WERI-Rb-1 (cell line): ENCODE measurements at regions not wholly inside any gene's neighbourhood (a gene's known extent, or its start where the extent isn't known, plus 50 kb on each side); places are given as distances from the start of the nearest gene placed in this dataset.

Experiments
- DNase-seq: peaks from one replicate; pipeline ENCODE4 v3.0.0-alpha.2; 2020
- H3K27ac ChIP-seq: fragments of 250-450 bp; sonication (Bioruptor Pico); 2 replicates; pipeline ENCODE4 v1.5.1; 2020; ENCODE audit warnings: mild to moderate bottlenecking, moderate library complexity
- H3K27me3 ChIP-seq: fragments of 250-450 bp; sonication (Bioruptor Pico); 2 replicates; pipeline ENCODE4 v1.5.1; 2021; ENCODE audit warnings: mild to moderate bottlenecking, low read depth, moderate library complexity; ENCODE audit not compliant: insufficient read depth, severe bottlenecking
- H3K36me3 ChIP-seq: fragments of 250-450 bp; sonication (Bioruptor Pico); 2 replicates; pipeline ENCODE4 v1.5.1; 2020; ENCODE audit warnings: mild to moderate bottlenecking, moderate library complexity
- H3K4me3 ChIP-seq: 2 replicates; pipeline ENCODE4 v1.5.1; 2011; ENCODE audit warnings: low read depth, mild to moderate bottlenecking, control low read depth, low read length
- H3K9me3 ChIP-seq: fragments of 250-450 bp; sonication (Bioruptor Pico); 2 replicates; pipeline ENCODE4 v1.5.1; 2021; ENCODE audit warnings: mild to moderate bottlenecking, moderate library complexity; ENCODE audit not compliant: severe bottlenecking
- TF ChIP-seq, protein P1 (sequence below): IDR thresholded peaks from 2 replicates; pipeline ENCODE4 v1.5.1; 2011; ENCODE audit warnings: low read depth, mild to moderate bottlenecking, control low read depth, inconsistent platforms, low read length

DNA sequence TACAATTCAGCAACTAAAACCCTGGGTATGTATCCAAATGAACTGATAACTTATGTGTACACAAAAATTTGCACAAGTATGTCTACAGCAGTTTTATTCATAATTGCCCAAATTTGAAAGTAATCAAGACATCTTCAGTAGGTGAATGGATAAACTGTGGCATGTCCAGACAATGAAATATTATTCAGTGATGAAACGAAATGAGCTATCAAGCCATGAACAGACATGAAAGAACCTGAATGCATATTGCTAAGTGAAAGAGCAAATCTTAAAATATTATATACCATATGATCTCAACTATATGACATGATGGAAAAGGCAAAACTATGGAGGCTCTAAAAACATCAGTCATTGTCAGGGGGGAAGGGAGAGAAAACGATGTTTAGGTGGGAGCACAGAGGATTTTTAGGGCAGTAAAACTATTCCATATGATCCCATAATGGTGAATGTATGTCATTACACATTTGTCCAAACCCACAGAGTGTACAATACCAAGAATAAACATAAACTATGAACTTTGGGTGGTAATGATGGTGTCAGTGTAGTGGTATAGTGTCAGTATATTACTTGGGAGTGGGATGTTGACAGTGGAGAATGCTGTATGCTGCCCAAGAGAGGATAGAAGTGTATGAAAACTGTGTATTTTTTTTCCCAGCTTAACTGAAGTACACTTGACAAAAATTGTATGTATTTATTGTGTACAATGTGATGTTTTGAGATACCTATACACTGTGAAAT, 92.8 kb upstream of the PPP2R5A start:
- Histone ChIP-seq H3K27me3 (no peaks in the 10 kb centered on the region), H3K4me3 (no peak overlapping the region), H3K9me3 (no peaks in the 10 kb centered on the region), H3K36me3 (no peaks in the 10 kb centered on the region), H3K27ac (no peak overlapping the region)
- TF ChIP-seq, protein P1, sequence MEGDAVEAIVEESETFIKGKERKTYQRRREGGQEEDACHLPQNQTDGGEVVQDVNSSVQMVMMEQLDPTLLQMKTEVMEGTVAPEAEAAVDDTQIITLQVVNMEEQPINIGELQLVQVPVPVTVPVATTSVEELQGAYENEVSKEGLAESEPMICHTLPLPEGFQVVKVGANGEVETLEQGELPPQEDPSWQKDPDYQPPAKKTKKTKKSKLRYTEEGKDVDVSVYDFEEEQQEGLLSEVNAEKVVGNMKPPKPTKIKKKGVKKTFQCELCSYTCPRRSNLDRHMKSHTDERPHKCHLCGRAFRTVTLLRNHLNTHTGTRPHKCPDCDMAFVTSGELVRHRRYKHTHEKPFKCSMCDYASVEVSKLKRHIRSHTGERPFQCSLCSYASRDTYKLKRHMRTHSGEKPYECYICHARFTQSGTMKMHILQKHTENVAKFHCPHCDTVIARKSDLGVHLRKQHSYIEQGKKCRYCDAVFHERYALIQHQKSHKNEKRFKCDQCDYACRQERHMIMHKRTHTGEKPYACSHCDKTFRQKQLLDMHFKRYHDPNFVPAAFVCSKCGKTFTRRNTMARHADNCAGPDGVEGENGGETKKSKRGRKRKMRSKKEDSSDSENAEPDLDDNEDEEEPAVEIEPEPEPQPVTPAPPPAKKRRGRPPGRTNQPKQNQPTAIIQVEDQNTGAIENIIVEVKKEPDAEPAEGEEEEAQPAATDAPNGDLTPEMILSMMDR = no peak
- no peak for DNase-seq

DNA sequence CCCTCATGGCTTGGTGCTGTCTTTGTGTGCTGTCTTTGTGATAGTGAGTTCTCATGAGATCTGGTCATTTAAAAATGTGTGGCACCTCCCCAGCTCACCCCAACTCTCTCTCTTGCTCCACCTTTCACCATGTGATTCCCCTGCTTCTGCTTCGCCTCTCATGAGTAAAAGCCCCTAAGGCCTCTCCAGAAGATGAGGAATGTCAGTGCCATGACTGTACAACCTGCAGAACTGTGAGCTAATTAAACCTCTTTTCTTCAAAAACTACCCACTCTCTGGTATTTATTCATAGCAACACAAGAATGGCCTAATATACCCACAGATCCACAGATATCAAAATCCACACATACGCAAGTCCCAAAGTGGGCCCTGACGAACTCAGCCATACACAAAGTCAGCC, 88.9 kb upstream of the PPP2R5A start:
- no peaks in the 10 kb centered on the region for H3K27me3 ChIP-seq
- TF ChIP-seq, protein P1 = no peak
- H3K4me3 ChIP-seq = no peak overlapping the region
- no peak overlapping the region for H3K27ac ChIP-seq
- DNase-seq = no peak
- H3K9me3 ChIP-seq = peaks cover 3% of the 10 kb centered on the region
- no peaks in the 10 kb centered on the region for H3K36me3 ChIP-seq

DNA sequence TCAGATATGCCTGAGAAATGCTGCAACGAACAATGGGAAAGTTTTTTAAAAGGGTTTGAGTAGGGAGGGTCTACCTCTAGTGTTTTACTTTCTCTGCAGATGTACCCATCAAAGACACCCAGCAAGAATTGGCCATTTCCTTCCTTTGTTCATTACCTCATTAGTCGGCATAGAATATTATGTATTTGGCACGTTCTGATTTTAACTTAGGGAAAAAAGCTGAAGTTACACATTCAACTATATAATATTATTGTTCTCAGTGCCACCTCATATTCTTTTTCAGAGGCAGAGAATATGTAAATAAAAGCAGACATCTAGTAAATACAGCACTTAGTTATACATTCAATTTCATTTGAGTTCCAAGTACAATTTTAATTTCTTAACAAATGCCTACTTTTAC, 83.7 kb upstream of the PPP2R5A start:
- Histone ChIP-seq H3K9me3 (peaks cover 3% of the 10 kb centered on the region), H3K27me3 (no peaks in the 10 kb centered on the region), H3K36me3 (no peaks in the 10 kb centered on the region), H3K4me3 (no peak overlapping the region), H3K27ac (no peak overlapping the region)
- DNase-seq = no peak
- TF ChIP-seq, protein P1 = no peak

DNA sequence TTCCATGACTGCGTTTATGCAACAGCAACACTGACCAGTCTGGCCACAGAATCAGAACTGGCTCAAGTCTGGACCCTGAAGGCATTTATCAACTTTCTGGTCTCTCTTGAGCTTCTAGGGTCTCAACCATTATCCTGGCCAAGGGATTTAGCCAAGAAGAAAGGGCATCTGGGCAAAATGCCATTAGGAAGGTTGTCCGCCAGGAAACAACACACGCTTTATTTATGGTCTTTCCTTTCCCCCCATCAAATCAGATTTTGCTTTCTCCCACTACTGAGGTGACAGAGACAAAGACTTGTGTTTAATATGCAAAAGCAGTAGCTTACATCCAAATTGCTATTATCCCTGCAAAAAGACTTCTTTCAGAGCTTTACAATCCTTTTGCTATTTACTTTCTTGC, 81.6 kb upstream of the PPP2R5A start:
- Histone ChIP-seq H3K36me3 (no peaks in the 10 kb centered on the region), H3K4me3 (no peak overlapping the region), H3K27ac (no peak overlapping the region), H3K27me3 (no peaks in the 10 kb centered on the region), H3K9me3 (peaks cover 3% of the 10 kb centered on the region)
- DNase-seq = no peak
- TF ChIP-seq, protein P1 = no peak

DNA sequence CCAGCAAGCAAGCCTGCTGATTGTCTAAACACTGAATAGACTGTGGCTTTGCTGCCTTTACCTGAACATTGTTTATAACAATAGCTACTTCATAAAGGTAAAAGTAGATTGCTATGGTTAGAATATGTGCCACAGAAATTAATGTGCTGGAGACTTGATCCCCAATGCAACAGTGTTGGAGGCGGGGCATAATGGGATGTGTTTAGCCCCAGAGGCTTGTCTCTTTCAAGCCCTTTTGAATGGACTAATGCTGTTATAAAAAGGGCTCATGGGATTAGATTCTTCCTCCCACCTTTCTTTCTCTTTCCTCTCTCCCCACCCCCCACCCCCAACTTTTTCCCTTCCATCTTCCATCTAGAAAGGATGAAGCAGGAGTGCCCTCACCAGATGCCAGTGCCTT, 80.2 kb upstream of the PPP2R5A start:
- TF ChIP-seq, protein P1 = no peak
- Histone ChIP-seq H3K27me3 (no peaks in the 10 kb centered on the region), H3K27ac (no peak overlapping the region), H3K9me3 (peaks cover 3% of the 10 kb centered on the region), H3K36me3 (no peaks in the 10 kb centered on the region), H3K4me3 (no peak overlapping the region)
- no peak for DNase-seq

DNA sequence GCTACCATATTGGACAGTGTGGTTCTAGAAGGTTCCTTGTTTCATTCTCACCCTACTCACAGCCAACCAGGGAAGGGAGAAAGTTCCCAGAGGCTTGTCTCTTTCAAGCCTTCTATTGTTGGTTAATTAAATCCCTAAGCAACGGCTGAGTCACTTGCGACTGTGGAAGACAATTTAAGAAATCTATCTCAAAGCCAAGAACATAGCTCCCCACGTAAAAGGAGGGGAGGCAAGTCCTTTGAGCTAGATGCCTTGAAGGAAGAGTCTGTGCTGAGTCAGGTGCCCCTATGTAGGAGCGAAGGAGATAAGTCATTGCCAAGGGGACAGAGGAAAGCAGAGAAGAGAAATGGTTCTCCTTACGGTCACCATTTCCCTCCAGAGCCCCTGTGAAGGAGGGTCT, 79.4 kb upstream of the PPP2R5A start:
- Histone ChIP-seq H3K9me3 (no peaks in the 10 kb centered on the region), H3K4me3 (no peak overlapping the region), H3K36me3 (no peaks in the 10 kb centered on the region), H3K27me3 (no peaks in the 10 kb centered on the region), H3K27ac (no peak overlapping the region)
- TF ChIP-seq, protein P1 = no peak
- no peak for DNase-seq
